CD4-positive, alpha-beta T cell treated with Interleukin-15 for 1 hour (primary cell): ENCODE measurements at regions not wholly inside any gene's neighbourhood (a gene's known extent, or its start where the extent isn't known, plus 50 kb on each side); places are given as distances from the start of the nearest gene placed in this dataset.
"Not testable (repeated sequence)": the region's sequence is repeated elsewhere in the genome, so short reads cannot be mapped to it uniquely, and the experiment has no call there.

Experiments
- DNase-seq: peaks from one replicate; pipeline ENCODE4 v3.0.0-alpha.2; 2020

- DNase-seq = no peak
Observed at GRCh38 chr17:33910200-33910857, 344.8 kb upstream of the CCL2 start.

GRCh38 chr17:33914125-33914524, 341.0 kb upstream of the CCL2 start:
- no peak for DNase-seq

GRCh38 chr17:33922971-33923370, 332.1 kb upstream of the CCL2 start:
- DNase-seq = no peak

- DNase-seq = no peak
Observed at GRCh38 chr17:33924104-33924503, 331.0 kb upstream of the CCL2 start.

- DNase-seq = no peak
Observed at GRCh38 chr17:33925649-33926048, 329.4 kb upstream of the CCL2 start.

- DNase-seq = no peak
Observed at GRCh38 chr17:33927732-33928133, 327.4 kb upstream of the CCL2 start.

- DNase-seq = no peak
Observed at GRCh38 chr17:33929181-33929724, 325.8 kb upstream of the CCL2 start.

GRCh38 chr17:33931148-33931814, 323.8 kb upstream of the CCL2 start:
- not testable (repeated sequence) for DNase-seq

- no peak for DNase-seq
Observed at GRCh38 chr17:33932996-33933395, 322.1 kb upstream of the CCL2 start.

GRCh38 chr17:33933576-33933975, 321.5 kb upstream of the CCL2 start:
- DNase-seq = no peak

- no peak for DNase-seq
Observed at GRCh38 chr17:33934696-33935095, 320.4 kb upstream of the CCL2 start.

GRCh38 chr17:33935822-33936221, 319.3 kb upstream of the CCL2 start:
- no peak for DNase-seq

GRCh38 chr17:33936764-33937163, 318.3 kb upstream of the CCL2 start:
- DNase-seq = no peak

- DNase-seq = no peak
Observed at GRCh38 chr17:33939959-33940358, 315.1 kb upstream of the CCL2 start.

GRCh38 chr17:33940769-33941370, 314.2 kb upstream of the CCL2 start:
- no peak for DNase-seq

GRCh38 chr17:33941744-33942143, 313.3 kb upstream of the CCL2 start:
- DNase-seq = no peak

- no peak for DNase-seq
Observed at GRCh38 chr17:33942414-33942813, 312.7 kb upstream of the CCL2 start.

GRCh38 chr17:33944412-33944811, 310.7 kb upstream of the CCL2 start:
- no peak for DNase-seq

- DNase-seq = no peak
Observed at GRCh38 chr17:33944826-33945225, 310.3 kb upstream of the CCL2 start.

GRCh38 chr17:33945646-33946546, 309.2 kb upstream of the CCL2 start:
- DNase-seq = no peak

GRCh38 chr17:33947762-33948161, 307.3 kb upstream of the CCL2 start:
- no peak for DNase-seq

GRCh38 chr17:33948309-33948708, 306.8 kb upstream of the CCL2 start:
- no peak for DNase-seq

- no peak for DNase-seq
Observed at GRCh38 chr17:33949100-33949499, 306.0 kb upstream of the CCL2 start.
